Naive B cell (primary cell): ENCODE measurements at regions not wholly inside any gene's neighbourhood (a gene's known extent, or its start where the extent isn't known, plus 50 kb on each side); places are given as distances from the start of the nearest gene placed in this dataset.
"Not testable (repeated sequence)": the region's sequence is repeated elsewhere in the genome, so short reads cannot be mapped to it uniquely, and the experiment has no call there.

Experiments
- ATAC-seq, 2 donors: fragments of 150-1000 bp; cut with Tn5 transposase; 2 replicates each; pipeline ENCODE4 v1.10.0; 2021; ENCODE audit warnings: low read depth in 2 of 2, mild to moderate bottlenecking in 2 of 2, moderate library complexity in 2 of 2
- DNase-seq: peaks from one replicate; pipeline ENCODE4 v3.0.0; 2022
- H3K27ac Mint-ChIP-seq, 6 donors: one replicate each; pipeline ENCODE4 v1.8.0; 2020 to 2022; ENCODE audit warnings: mild to moderate bottlenecking in 6 of 6, mixed read lengths in 6 of 6, moderate library complexity in 5 of 6, inconsistent platforms in 2 of 6
- H3K27me3 Mint-ChIP-seq, 3 donors: one replicate each; pipeline ENCODE4 v1.8.0; 2021 to 2022; ENCODE audit warnings: mixed read lengths in 3 of 3, mild to moderate bottlenecking in 1 of 3
- H3K36me3 Mint-ChIP-seq, 2 donors: one replicate each; pipeline ENCODE4 v1.8.0; 2020 to 2022; ENCODE audit warnings: mixed read lengths in 2 of 2, inconsistent platforms in 1 of 2, mild to moderate bottlenecking in 1 of 2
- H3K4me1 Mint-ChIP-seq, 3 donors: one replicate each; pipeline ENCODE4 v1.8.0; 2020 to 2022; ENCODE audit warnings: mixed read lengths in 3 of 3, inconsistent platforms in 1 of 3, mild to moderate bottlenecking in 1 of 3, moderate library complexity in 1 of 3
- H3K4me3 Mint-ChIP-seq, 8 donors: one replicate each; pipeline ENCODE4 v1.8.0; 2020 to 2022; ENCODE audit warnings: mild to moderate bottlenecking in 8 of 8, mixed read lengths in 8 of 8, moderate library complexity in 8 of 8, inconsistent platforms in 2 of 8
- H3K9me3 Mint-ChIP-seq, 7 donors: one replicate each; pipeline ENCODE4 v1.8.0; 2020 to 2022; ENCODE audit warnings: mixed read lengths in 7 of 7, mild to moderate bottlenecking in 5 of 7, inconsistent platforms in 2 of 7, moderate library complexity in 1 of 7

DNA sequence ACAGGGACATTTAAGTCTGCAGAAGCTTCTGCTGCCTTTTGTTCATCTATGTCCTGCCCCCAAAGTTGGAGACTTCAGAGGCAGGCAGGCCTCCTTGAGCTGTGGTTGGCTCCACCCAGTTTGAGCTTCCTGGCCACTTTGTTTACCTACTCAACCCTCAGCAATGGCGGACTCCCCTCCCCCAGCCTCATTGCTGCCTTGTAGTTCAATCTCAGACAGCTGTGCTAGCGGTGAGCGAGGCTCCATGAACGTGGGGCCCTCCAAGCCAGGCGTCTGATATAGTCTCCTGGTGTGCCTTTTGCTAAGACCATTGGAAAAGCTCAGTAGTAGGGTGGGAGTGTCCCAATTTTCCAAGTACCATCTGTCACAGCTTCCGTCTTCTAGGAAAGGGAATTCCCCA, 170.1 kb downstream of the CCNG2 start:
- DNase-seq, result no peak
- Mint-ChIP-seq H3K27ac (no peak overlapping the region), H3K4me3 (no peak overlapping the region), H3K27me3 (peaks cover 12 to 36% (median 31%) of the 10 kb centered on the region in 3 donors), H3K9me3 (peaks cover 0 to 48% (median 25%) of the 10 kb centered on the region in 7 donors), H3K36me3 (peaks cover 9 to 19% of the 10 kb centered on the region in 2 donors), H3K4me1 (no peaks in the 10 kb centered on the region)
- ATAC-seq, result no peak

DNA sequence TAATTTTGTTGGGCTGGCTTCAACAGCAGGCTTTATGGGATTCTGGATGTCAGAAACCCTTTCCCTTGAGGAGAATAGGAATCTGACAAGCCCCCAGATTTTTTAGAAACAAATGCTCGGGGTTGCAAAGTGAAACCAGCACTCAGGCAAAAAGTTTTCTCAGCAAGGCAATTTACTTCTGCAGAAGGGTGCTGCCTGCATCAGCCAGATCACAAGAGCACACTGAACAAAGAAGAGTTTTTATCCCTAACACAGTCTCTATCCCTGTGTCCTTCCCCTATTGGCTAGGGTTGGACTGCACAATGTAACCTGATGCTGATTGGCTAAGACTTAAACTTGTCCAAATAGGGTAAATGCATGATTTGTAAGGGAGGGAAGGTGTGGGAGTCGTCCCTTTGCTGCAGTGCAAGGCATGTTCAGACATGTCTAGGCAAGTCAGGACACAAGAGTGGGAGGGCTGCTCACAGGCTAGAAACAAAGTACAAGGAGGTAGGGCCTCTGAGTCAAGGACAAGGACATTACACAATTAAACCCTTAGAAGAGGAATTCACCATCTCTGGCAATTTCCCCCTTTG, 175.8 kb downstream of the CCNG2 start:
- ATAC-seq, result no peak
- Mint-ChIP-seq H3K27me3 (peaks cover 3 to 7% (median 4%) of the 10 kb centered on the region in 3 donors), H3K4me3 (no peak overlapping the region), H3K27ac (no peak overlapping the region), H3K36me3 (peaks cover 11 to 26% of the 10 kb centered on the region in 2 donors), H3K9me3 (peaks cover 9 to 63% (median 29%) of the 10 kb centered on the region in 7 donors), H3K4me1 (no peaks in the 10 kb centered on the region)
- DNase-seq, result no peak

DNA sequence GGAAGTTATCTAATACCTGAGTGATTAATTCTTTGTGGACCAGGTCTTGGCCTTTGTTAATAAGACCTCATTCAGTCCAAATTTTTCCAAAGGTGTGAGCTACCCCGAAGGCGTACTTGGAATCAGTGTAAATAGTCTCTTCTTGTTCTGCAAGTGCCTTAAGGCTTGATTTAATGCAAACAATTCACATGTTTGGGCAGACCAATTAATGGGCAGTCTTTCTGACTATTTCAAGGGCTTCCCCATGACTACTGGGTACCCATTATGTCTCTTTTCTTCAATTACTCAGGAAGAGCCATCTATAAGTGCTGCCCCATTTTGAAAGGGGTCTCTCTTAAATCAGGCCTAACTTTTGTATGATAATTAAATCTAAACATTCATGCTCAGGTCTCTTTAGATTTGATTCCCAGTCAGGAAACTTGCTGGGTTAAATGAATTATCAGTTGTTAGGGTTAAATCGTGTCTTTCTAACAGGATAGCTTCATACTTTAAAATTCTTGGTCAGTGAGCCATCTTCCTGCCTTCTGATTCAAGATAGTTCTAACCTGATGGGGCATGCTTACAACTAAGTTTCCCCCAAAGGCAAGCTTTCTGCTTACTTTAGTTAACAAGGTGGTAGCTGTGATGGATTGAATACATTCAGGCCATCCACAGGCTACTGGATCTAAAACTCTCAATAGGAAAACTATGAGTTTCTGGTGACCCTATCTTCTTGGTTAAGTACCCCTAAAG, 179.6 kb downstream of the CCNG2 start:
- Mint-ChIP-seq H3K4me1 (no peaks in the 10 kb centered on the region), H3K9me3 (peaks cover 9 to 53% (median 48%) of the 10 kb centered on the region in 7 donors), H3K4me3 (no peak overlapping the region), H3K27me3 (no peaks in the 10 kb centered on the region), H3K27ac (no peak overlapping the region), H3K36me3 (peaks cover 11 to 17% of the 10 kb centered on the region in 2 donors)
- ATAC-seq, result no peak
- no peak for DNase-seq

DNA sequence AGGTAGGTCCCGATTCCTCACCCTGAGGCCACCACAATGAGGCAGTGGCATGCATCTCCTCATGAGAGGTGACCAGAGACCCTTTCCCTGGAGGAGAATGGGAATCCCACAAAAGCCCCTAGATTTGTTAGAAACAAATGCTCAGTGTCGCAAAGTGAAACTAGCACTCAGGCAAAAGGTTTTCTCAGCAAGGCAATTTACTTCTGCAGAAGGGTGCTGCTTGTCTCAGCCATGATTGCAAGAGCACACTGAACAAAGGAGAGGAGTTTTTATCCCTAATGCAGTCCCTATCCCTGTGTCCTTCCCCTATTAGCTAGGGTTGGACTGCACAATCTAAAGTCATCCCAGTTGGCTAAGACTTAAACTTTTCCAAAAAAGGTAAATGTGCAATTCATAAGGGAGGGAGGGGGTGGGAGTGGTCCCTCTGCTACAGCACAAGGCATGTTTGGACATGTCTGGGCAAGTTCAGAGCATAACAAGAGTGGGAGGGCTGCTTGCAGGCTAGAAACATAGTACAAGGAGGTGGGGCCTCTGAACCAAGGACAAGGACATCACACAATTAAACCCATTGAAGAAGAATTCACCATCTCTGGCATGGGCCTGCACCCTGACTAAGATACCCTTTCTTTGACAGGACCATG, 185.3 kb downstream of the CCNG2 start:
- no peaks in the 10 kb centered on the region for H3K4me1 Mint-ChIP-seq
- no peak overlapping the region for H3K27ac Mint-ChIP-seq
- peaks cover 4 to 7% of the 10 kb centered on the region in 2 donors for H3K36me3 Mint-ChIP-seq
- peaks cover 0 to 7% (median 0%) of the 10 kb centered on the region in 3 donors for H3K27me3 Mint-ChIP-seq
- no peak for ATAC-seq
- H3K4me3 Mint-ChIP-seq, result no peak overlapping the region
- no peak for DNase-seq
- H3K9me3 Mint-ChIP-seq, result peaks cover 0 to 53% (median 36%) of the 10 kb centered on the region in 7 donors

DNA sequence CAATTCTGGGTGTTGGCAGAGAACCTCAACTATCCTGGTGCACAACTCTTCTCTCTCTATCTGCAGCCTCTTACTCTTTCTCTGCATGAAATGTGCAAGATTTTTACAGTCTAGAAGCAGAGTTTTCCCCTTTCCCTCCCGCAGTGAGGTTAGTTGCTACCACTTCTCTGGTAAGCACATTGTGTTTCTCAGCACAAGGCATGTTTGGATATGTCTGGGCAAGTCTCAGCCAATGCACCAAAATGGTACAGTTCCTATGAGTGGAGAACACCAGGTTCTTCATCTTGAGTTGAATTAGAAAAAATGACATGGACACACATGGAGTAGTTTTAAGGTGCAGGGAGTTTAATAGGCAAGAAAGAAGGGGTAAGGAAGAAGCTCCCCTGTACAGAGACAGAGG, 187.0 kb downstream of the CCNG2 start:
- DNase-seq, result no peak
- ATAC-seq, result no peak
- no peaks in the 10 kb centered on the region for H3K4me1 Mint-ChIP-seq
- H3K4me3 Mint-ChIP-seq, result no peak overlapping the region
- peaks cover 0 to 47% (median 36%) of the 10 kb centered on the region in 7 donors for H3K9me3 Mint-ChIP-seq
- H3K27ac Mint-ChIP-seq, result no peak overlapping the region
- peaks cover 0 to 7% (median 0%) of the 10 kb centered on the region in 3 donors for H3K27me3 Mint-ChIP-seq
- peaks cover 4 to 7% of the 10 kb centered on the region in 2 donors for H3K36me3 Mint-ChIP-seq

DNA sequence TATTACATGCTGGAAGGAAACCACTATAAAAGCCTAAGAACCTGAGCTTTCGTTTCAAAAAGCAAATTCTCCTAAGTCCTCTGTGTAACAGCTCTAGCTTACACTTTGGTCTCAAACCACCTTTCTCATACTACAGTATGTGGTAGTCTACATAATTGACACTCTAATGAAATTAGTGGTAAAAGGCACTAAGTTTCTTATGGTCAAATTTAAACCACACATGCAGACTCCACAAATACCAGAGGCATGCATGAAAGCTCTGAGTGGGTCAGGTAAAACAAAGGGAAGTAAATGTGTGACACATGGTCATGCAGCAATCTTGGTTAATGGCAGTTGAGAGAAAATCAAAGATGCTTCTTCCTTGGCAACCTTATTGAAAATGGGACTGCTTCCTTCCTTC, 187.8 kb downstream of the CCNG2 start:
- H3K27ac Mint-ChIP-seq, result no peak overlapping the region
- no peak overlapping the region for H3K4me3 Mint-ChIP-seq
- ATAC-seq (no peak), DNase-seq (no peak)
- H3K4me1 Mint-ChIP-seq, result no peaks in the 10 kb centered on the region
- peaks cover 0 to 7% (median 0%) of the 10 kb centered on the region in 3 donors for H3K27me3 Mint-ChIP-seq
- peaks cover 0 to 7% of the 10 kb centered on the region in 2 donors for H3K36me3 Mint-ChIP-seq
- peaks cover 0 to 40% (median 29%) of the 10 kb centered on the region in 7 donors for H3K9me3 Mint-ChIP-seq

DNA sequence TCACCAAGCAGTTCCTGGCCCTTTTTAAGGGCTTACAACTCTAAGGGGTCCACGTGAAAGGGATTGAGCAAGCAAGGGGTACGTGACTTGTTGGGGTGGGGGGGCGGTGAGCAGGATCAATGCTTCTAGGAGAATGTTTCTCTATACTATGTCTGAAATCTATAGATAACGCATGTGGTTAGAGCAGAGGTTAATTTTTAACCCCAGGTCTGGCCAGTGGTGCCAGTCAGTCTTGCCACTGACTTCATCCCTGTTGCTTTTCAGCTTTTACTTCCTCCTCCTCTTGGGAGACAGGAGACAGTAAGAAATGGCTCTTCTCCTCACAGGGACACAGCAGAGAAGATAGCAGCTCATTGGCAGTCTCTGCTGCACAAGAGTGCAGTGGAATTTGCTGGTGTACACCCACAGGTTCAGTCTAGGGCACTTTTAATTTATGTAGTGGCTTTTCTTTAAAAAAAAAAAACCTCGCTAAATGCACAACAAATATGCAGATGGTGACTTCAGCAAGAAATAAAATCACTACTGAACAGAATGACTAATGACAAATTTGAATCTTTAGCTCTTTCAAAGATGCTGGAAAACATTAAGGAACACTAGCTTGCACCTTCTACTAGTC, 190.5 kb downstream of the CCNG2 start:
- ATAC-seq (no peak), DNase-seq (no peak)
- H3K9me3 Mint-ChIP-seq, result peaks cover 0 to 18% (median 7%) of the 10 kb centered on the region in 7 donors
- H3K27ac Mint-ChIP-seq, result no peak overlapping the region
- H3K4me1 Mint-ChIP-seq, result no peaks in the 10 kb centered on the region
- no peak overlapping the region for H3K4me3 Mint-ChIP-seq
- peaks cover 0 to 7% (median 0%) of the 10 kb centered on the region in 3 donors for H3K27me3 Mint-ChIP-seq
- H3K36me3 Mint-ChIP-seq, result peaks cover 0 to 7% of the 10 kb centered on the region in 2 donors

DNA sequence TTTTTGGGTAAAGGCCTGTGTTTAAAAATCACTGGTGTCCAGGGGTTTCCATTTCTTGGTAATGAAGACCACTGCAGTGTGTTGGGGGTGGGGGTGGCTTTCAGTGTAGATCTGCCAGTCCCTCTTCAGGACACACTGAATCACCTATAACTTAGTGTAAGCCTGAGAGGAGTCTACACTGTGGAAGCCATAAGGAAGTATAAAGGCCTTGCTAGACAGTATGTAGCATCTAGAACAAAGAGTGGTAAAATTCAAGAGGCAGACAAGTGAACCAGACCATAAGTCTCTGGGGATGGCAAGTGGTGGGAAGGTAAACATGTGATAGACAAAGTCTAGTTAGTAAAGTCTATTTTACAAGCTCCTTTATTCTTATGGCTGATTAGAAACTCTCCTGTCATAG, 191.8 kb downstream of the CCNG2 start:
- H3K4me1 Mint-ChIP-seq, result no peaks in the 10 kb centered on the region
- no peak overlapping the region for H3K27ac Mint-ChIP-seq
- no peaks in the 10 kb centered on the region for H3K36me3 Mint-ChIP-seq
- DNase-seq (no peak), ATAC-seq (no peak)
- peaks cover 0 to 5% (median 0%) of the 10 kb centered on the region in 7 donors for H3K9me3 Mint-ChIP-seq
- H3K27me3 Mint-ChIP-seq, result peaks cover 0 to 7% (median 0%) of the 10 kb centered on the region in 3 donors
- no peak overlapping the region for H3K4me3 Mint-ChIP-seq

DNA sequence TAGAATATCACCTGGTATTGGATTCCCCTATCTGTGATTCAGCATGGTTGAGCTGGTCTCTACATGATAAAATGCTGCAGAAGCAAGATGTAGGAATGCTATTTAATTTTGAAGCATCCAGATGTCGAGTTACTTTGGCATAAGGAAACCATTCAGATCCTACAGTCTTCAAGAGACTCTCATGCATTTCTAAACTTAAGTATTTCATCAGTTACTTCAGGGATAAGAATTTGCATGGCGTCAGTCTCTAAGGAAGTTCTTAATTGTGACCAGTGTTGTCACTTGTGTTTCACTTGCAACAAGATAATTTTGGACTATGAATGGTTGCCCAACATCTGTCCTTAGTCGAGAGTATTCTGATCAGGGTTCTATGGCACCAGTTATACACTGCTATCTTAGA, 192.4 kb downstream of the CCNG2 start:
- H3K27me3 Mint-ChIP-seq, result peaks cover 0 to 7% (median 0%) of the 10 kb centered on the region in 3 donors
- H3K27ac Mint-ChIP-seq, result no peak overlapping the region
- no peak for DNase-seq
- H3K4me1 Mint-ChIP-seq, result peaks cover 1 to 3% (median 3%) of the 10 kb centered on the region in 3 donors
- H3K9me3 Mint-ChIP-seq, result no peaks in the 10 kb centered on the region
- no peaks in the 10 kb centered on the region for H3K36me3 Mint-ChIP-seq
- ATAC-seq, result no peak
- no peak overlapping the region for H3K4me3 Mint-ChIP-seq

DNA sequence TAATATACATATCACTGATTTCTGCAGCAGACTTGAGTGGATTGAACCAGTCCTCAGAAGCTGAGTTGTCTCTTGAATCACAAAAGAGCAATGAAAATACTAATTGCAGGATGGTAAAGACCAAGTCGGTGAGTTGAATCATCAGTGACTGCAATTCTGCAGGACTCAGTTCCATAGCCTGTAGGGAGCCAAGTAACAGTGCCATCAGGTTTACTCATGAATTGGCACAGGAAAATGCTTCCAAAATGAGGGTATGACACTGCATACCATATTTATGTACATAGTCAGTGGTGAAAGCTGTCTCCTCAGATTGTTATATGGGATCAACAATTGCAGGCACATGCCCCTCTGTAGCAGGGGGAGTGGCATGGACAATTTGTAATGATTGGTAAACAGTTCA, 192.8 kb downstream of the CCNG2 start:
- Mint-ChIP-seq H3K9me3 (no peaks in the 10 kb centered on the region), H3K4me1 (peaks cover 4 to 8% (median 7%) of the 10 kb centered on the region in 3 donors), H3K27ac (no peak overlapping the region), H3K4me3 (no peak overlapping the region), H3K27me3 (peaks cover 0 to 7% (median 0%) of the 10 kb centered on the region in 3 donors), H3K36me3 (no peaks in the 10 kb centered on the region)
- ATAC-seq, result no peak
- DNase-seq, result no peak

DNA sequence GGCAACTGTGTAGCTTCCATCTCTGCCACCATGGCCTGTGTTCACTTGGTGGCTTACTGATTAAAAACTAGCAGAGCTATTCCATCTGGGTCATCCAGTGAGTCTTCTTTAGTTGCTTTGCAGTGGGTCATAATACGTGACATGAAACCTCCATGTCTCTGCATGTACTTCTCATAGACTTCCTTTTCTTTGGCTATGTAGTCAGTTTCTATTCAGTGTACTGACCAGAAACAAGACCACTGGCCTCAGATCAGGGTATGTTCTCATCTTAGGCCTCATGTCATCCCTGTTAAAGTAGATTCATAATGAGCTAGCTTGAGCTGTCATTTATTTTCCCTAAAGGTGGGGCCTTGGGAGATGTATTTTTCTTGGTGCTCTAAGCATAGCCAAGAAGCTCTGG, 195.2 kb downstream of the CCNG2 start:
- no peak for DNase-seq

DNA sequence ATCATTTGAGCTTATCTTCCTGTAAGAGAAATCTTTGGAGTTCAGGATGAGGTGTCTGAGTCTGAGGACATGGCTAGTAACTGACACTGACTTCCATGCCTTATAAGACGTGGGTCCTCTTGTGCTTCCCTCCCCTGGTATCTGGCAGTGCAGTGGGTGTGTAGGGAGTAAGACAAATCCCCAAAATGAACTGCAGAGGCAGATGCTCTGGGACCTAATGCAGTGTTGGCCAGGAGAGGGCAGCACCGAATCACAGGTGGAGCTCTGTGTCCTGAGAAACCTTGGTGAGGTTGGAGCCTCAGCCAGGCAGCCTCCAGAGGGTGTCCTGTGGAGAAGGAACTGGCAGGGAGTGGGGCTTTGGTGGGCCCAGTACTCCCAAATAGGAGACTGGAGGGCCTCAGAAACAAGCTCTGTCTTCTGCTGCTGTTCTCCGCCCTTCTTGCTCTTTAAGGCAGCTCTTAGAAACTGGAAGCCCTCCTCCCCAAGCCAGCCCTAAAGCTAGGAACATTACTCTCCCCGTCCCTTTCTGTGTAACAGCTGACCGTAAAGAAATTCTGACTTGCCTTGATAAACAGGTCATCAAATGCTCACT, 196.8 kb downstream of the CCNG2 start:
- peaks cover 4 to 10% (median 10%) of the 10 kb centered on the region in 3 donors for H3K4me1 Mint-ChIP-seq
- not testable (repeated sequence) for DNase-seq, H3K36me3 Mint-ChIP-seq, H3K4me3 Mint-ChIP-seq, H3K9me3 Mint-ChIP-seq, H3K27me3 Mint-ChIP-seq, H3K27ac Mint-ChIP-seq
- peak; percentile 36 to 47 for ATAC-seq

More for the DNA sequence above, 195.2 kb downstream of the CCNG2 start:
- H3K4me3 Mint-ChIP-seq, result no peak overlapping the region
- no peak for ATAC-seq
- no peak overlapping the region for H3K27ac Mint-ChIP-seq
- H3K36me3 Mint-ChIP-seq, result no peaks in the 10 kb centered on the region
- H3K27me3 Mint-ChIP-seq, result no peaks in the 10 kb centered on the region
- H3K9me3 Mint-ChIP-seq, result no peaks in the 10 kb centered on the region
- H3K4me1 Mint-ChIP-seq, result peaks cover 4 to 10% (median 10%) of the 10 kb centered on the region in 3 donors

DNA sequence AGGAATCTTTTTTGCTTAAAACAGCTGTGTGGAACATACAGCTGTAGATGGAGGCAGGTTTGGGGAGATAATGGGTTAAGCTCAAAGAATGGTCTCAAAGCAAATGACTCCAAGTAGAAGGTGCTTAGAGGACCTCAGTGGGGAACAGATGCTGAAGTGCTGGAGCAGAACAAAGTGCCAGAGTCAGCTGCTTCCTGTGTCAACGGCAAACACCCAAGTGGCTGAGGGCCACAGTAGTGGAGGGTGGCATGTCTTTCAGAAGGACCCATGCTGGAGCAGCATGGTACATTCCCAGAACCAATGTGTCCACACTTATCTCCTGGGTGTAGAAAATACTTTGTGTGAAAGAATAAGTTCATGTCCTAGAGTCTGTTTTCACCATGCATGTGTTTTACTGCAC, 197.5 kb downstream of the CCNG2 start:
- peak; percentile 78 to 82 for ATAC-seq
- H3K4me1 Mint-ChIP-seq, result peaks cover 4 to 11% (median 10%) of the 10 kb centered on the region in 3 donors

More for the DNA sequence above, 197.5 kb downstream of the CCNG2 start:
- Mint-ChIP-seq H3K27ac (peak overlapping the region in 2 of 6 donors; percentile 22 to 78), H3K4me3 (no peak overlapping the region), H3K9me3 (no peaks in the 10 kb centered on the region), H3K36me3 (no peaks in the 10 kb centered on the region), H3K27me3 (no peaks in the 10 kb centered on the region)
- no peak for DNase-seq
